ENCODE measurements at regions not wholly inside any gene's neighbourhood (a gene's known extent, or its start where the extent isn't known, plus 50 kb on each side); places are given as distances from the start of the nearest gene placed in this dataset.

- Histone ChIP-seq H3K36me3 (no peaks in the 10 kb centered on the region), H3K4me3 (no peak overlapping the region), H3K4me1 (peaks cover 0 to 10% of the 10 kb centered on the region in 2 donors), H3K27ac (peak overlapping the region in 1 of 2 donors; percentile 30), H3K9me3 (no peaks in the 10 kb centered on the region), H3K27me3 (no peaks in the 10 kb centered on the region)
- TF ChIP-seq, protein P1, sequence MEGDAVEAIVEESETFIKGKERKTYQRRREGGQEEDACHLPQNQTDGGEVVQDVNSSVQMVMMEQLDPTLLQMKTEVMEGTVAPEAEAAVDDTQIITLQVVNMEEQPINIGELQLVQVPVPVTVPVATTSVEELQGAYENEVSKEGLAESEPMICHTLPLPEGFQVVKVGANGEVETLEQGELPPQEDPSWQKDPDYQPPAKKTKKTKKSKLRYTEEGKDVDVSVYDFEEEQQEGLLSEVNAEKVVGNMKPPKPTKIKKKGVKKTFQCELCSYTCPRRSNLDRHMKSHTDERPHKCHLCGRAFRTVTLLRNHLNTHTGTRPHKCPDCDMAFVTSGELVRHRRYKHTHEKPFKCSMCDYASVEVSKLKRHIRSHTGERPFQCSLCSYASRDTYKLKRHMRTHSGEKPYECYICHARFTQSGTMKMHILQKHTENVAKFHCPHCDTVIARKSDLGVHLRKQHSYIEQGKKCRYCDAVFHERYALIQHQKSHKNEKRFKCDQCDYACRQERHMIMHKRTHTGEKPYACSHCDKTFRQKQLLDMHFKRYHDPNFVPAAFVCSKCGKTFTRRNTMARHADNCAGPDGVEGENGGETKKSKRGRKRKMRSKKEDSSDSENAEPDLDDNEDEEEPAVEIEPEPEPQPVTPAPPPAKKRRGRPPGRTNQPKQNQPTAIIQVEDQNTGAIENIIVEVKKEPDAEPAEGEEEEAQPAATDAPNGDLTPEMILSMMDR (IDR thresholded peaks at IDR 0.05), result no peak
- no peak for DNase-seq (ENCODE audit: low spot score)
Observed at GRCh38 chr9:88652876-88653275, 117.9 kb downstream of the NXNL2 start.

DNA sequence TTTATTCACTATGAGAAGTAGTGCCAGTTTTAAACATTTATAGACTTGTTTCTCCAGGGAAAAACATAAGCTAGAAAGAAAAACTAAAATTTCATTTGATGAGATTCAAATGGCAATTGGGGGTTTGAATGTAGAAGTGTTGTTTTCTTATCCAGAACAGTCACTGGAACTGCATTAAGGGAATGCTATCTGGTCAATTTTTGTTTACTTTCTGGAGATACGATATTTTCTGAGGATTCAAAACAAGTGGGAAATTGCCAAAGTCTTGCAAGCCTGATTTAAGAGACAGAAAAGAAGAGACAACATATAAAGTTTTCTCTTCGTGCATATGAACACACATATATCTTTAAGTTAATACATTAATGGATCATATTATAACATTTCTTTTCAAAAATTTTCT lies 118.4 kb downstream of the NXNL2 start:
- no peak overlapping the region for H3K4me3 ChIP-seq
- no peaks in the 10 kb centered on the region for H3K9me3 ChIP-seq
- DNase-seq (ENCODE audit: low spot score), result no peak
- no peaks in the 10 kb centered on the region for H3K27me3 ChIP-seq
- no peaks in the 10 kb centered on the region for H3K36me3 ChIP-seq
- no peak overlapping the region for H3K27ac ChIP-seq
- TF ChIP-seq, protein P1 (IDR thresholded peaks at IDR 0.05), result no peak
- H3K4me1 ChIP-seq, result peaks cover 0 to 12% of the 10 kb centered on the region in 2 donors

GRCh38 chr9:88653911-88654310 lies 118.9 kb downstream of the NXNL2 start:
- H3K36me3 ChIP-seq, result no peaks in the 10 kb centered on the region
- H3K4me3 ChIP-seq, result no peak overlapping the region
- no peaks in the 10 kb centered on the region for H3K9me3 ChIP-seq
- TF ChIP-seq, protein P1 (IDR thresholded peaks at IDR 0.05), result no peak
- H3K27ac ChIP-seq, result no peak overlapping the region
- H3K27me3 ChIP-seq, result no peaks in the 10 kb centered on the region
- no peak for DNase-seq (ENCODE audit: low spot score)
- peaks cover 0 to 16% of the 10 kb centered on the region in 2 donors for H3K4me1 ChIP-seq

DNA sequence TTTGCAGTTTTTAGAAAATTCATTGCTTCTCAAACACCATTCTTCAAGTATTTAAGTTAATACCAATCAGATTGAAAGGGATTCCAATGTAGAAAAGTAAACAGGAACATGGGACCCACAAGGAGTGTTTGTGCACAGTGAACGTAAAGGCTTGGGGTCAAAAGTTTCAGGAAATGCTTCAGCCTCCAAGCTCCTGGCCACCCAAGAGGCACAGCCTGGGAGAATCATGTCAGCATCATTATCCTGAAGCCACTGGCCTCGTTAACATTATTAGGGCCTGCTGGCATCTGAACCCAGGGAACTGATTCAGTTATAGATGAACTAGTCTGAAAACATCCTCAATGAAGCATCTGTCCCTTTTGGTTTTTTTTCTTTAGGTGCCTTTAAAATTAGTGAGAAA lies 122.9 kb downstream of the NXNL2 start:
- Histone ChIP-seq H3K4me3 (no peak overlapping the region), H3K4me1 (peaks cover 0 to 5% of the 10 kb centered on the region in 2 donors), H3K27me3 (no peaks in the 10 kb centered on the region), H3K36me3 (no peaks in the 10 kb centered on the region), H3K27ac (peak overlapping the region in 1 of 2 donors; percentile 32), H3K9me3 (no peaks in the 10 kb centered on the region)
- TF ChIP-seq, protein P1 (IDR thresholded peaks at IDR 0.05), result no peak
- DNase-seq (ENCODE audit: low spot score), result no peak

DNA sequence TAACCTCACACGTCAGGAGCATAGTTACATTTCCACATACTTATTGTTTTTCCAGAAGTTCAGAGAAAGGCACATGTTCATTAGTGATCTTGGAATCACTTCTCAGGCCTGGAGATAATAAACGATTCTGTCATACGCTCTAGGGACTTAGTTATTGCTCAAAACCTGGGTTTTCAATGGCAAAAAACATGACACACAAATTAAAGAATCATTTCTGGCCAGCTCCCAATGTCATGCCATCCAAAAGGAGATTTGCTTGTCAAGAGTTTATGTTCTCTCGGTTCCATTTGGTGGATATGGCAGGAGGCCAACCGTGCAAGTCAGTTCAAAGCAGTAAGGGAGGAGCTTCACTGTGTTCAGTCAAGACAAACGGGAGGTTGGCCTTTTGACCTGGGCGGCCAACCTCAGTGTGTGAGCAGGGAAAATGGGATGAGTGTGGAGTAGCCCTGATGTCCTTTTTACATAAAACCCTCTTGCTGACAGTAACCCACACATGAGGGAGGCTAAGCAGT lies 123.4 kb downstream of the NXNL2 start:
- H3K4me1 ChIP-seq, result peaks cover 0 to 5% of the 10 kb centered on the region in 2 donors
- H3K9me3 ChIP-seq, result no peaks in the 10 kb centered on the region
- H3K27me3 ChIP-seq, result no peaks in the 10 kb centered on the region
- H3K4me3 ChIP-seq, result no peak overlapping the region
- peak overlapping the region in 1 of 2 donors; percentile 32 for H3K27ac ChIP-seq
- TF ChIP-seq, protein P1 (IDR thresholded peaks at IDR 0.05), result no peak
- peak; percentile 78 for DNase-seq (ENCODE audit: low spot score)
- no peaks in the 10 kb centered on the region for H3K36me3 ChIP-seq

DNA sequence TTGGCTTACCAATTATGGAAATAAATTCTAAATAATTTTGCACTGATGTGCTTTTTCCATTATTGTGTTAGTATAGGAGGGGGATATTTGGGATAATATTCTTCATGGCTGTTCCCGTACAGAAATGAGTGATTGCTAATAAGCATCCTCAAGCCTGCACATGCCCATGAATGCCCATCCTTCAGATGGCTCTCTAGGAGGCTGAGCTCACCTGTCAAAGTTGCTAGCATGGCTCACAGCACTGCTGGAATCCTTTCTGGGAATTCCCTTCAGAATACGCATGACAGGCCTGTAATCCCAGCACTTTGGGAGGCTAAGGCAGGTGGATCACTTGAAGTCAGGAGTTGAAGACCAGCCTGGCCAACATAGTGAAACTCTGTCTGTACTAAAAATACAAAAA lies 124.1 kb downstream of the NXNL2 start:
- H3K4me1 ChIP-seq, result peaks cover 0 to 5% of the 10 kb centered on the region in 2 donors
- no peaks in the 10 kb centered on the region for H3K9me3 ChIP-seq
- no peak overlapping the region for H3K4me3 ChIP-seq
- no peaks in the 10 kb centered on the region for H3K27me3 ChIP-seq
- H3K36me3 ChIP-seq, result no peaks in the 10 kb centered on the region
- no peak overlapping the region for H3K27ac ChIP-seq
- no peak for DNase-seq (ENCODE audit: low spot score)
- TF ChIP-seq, protein P1 (IDR thresholded peaks at IDR 0.05), result no peak
